Spleen (tissue), 11 donors: ENCODE measurements at regions not wholly inside any gene's neighbourhood (a gene's known extent, or its start where the extent isn't known, plus 50 kb on each side); places are given as distances from the start of the nearest gene placed in this dataset.
A peak's percentile ranks its signal among the peaks of the same experiment; 100 is the strongest.
"Not testable (repeated sequence)": the region's sequence is repeated elsewhere in the genome, so short reads cannot be mapped to it uniquely, and the experiment has no call there.

Experiments
- DNase-seq: peaks from one replicate; pipeline ENCODE4 v3.0.0-alpha.2; 2020
- H3K27ac ChIP-seq, 8 donors: fragments of 200-600 bp; sonication (generic) in 7 of 8; 1 replicate in 4 of 8; 2 replicates in 4 of 8; pipeline versions ENCODE4 v1.5.0 to v1.8.0; 2016 to 2021; ENCODE audit warnings: inconsistent platforms in 4 of 8, mild to moderate bottlenecking in 4 of 8, moderate library complexity in 1 of 8
- H3K27me3 ChIP-seq, 7 donors: fragments of 200-600 bp; sonication (generic) in 6 of 7; replicated peaks in 1 of 7; 1 replicate in 4 of 7; 2 replicates in 3 of 7; pipeline versions ENCODE4 v1.5.0 to v1.8.0; 2016 to 2021; ENCODE audit warnings: inconsistent platforms in 3 of 7, mild to moderate bottlenecking in 1 of 7
- H3K36me3 ChIP-seq, 6 donors: fragments of 200-600 bp; sonication (generic) in 5 of 6; 1 replicate in 4 of 6; 2 replicates in 2 of 6; pipeline versions ENCODE4 v1.5.0 to v1.8.0; 2016 to 2021; ENCODE audit warnings: inconsistent platforms in 2 of 6
- H3K4me1 ChIP-seq, 6 donors: fragments of 200-600 bp; sonication (generic) in 5 of 6; 1 replicate in 3 of 6; 2 replicates in 3 of 6; pipeline versions ENCODE4 v1.5.0 to v1.8.0; 2016 to 2021; ENCODE audit warnings: inconsistent platforms in 3 of 6
- H3K4me3 ChIP-seq, 8 donors: fragments of 200-600 bp; sonication (generic) in 7 of 8; 1 replicate in 4 of 8; 2 replicates in 4 of 8; pipeline versions ENCODE4 v1.5.0 to v1.8.0; 2016 to 2021; ENCODE audit warnings: inconsistent platforms in 4 of 8, mild to moderate bottlenecking in 4 of 8, moderate library complexity in 2 of 8
- H3K9me3 ChIP-seq, 8 donors: fragments of 200-600 bp; sonication (generic) in 7 of 8; 1 replicate in 4 of 8; 2 replicates in 4 of 8; pipeline versions ENCODE4 v1.5.0 to v1.8.0; 2016 to 2021; ENCODE audit warnings: inconsistent platforms in 4 of 8
- POLR2AphosphoS5 ChIP-seq, 3 donors: sonication (generic); formaldehyde crosslinking; IDR thresholded peaks; one replicate each; pipeline ENCODE4 v1.5.1; 2017; ENCODE audit warnings: antibody characterized with exemption in 3 of 3
- WGBS, 5 donors: extraction: QIAGEN DNeasy Blood & Tissue Kit in 3 of 5; methylation state at CpG; one replicate each; pipeline versions ENCODE4 v1.1.5 to v1.1.7; 2013 to 2018; 5-methylcytosine and 5-hydroxymethylcytosine counted together
- intact Hi-C: fragments of 100-400 bp; cut with DNase I; formaldehyde crosslinking; loops from one replicate; pipeline ENCODE4 v1.15.0; 2023; ENCODE audit warnings: low total_unique reads
- donor health status: healthy with polysubstance abuse.
- donor health status: DM: no; HTN: no; CAD: no; lungs with moderate emphysema.
- donor health status: DM: no; HTN: no; CAD: no.
- donor health status: Bipolar disorder and iron deficiency.
- donor health status: healthy.
- donor health status: DM: no; HTN: no; CAD: no.
- donor health status: DM: yes; HTN: yes; CAD: no.

DNA sequence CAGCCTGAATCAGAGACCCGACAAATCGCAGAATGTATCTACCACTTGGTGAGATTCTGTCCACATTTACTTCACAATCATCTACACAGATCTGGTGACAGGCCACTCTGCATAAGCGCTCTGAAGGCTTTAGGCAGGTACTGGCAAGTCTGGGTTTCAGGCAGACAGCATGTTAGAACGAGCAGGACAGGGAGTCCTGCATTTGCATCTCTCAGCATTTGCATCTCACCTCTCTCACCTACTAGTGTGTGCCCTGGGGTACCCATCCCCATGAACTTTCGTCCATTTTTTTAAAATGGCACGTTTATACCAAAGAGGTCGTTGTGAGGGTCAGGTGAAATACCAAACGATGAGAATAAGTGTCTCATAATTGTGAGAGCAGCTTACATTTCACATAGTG is 108.2 kb downstream of the SPATA31A1 start:
- H3K36me3 ChIP-seq, DNase-seq, H3K4me1 ChIP-seq, H3K27me3 ChIP-seq, H3K9me3 ChIP-seq, intact Hi-C loops: not testable (repeated sequence)
- Histone ChIP-seq H3K4me3 (peak overlapping the region in 7 of 8 donors; percentile 23 to 69 (median 41)), H3K27ac (peak overlapping the region in 4 of 8 donors; percentile 69 to 84 (median 80))
- WGBS, 5 donors: 3 to 16% (median 14%) methylated on average over 4 to 6 of the region's 8 CpGs

DNA sequence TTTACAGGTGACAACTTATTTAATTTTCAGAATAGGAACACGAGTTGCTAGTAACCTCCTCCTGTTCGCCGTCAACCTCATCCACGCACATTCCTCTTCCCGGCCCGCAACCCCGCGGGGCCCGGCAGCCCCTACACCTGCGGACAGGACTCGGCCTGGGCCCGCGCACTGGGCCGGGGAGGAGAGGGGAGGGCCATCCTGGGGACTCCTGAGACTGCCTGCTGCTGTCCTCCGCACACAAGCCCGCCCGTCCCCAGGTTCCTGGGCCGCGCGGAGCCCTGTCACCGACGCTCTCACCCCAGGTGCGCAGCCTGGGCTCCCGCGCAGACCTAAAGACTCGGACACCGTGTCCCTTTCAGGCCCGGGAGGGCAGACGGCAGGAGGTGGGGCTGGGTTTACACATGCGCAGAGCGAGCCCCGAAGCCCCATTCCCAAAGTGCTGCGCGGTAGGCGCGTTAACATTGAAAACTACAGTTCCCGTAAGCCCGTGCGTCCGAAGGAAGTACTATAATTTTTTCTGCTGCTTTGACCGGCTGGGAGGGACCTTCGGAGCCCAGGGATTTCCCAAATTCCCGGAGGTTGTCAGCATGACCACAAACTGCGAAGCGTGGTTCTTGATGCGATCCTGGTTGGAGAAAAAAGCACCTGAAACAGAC is 108.8 kb downstream of the SPATA31A1 start:
- H3K4me1 ChIP-seq, intact Hi-C loops, H3K27me3 ChIP-seq, H3K9me3 ChIP-seq, H3K36me3 ChIP-seq: not testable (repeated sequence)
- peak; percentile 69 to 74 (median 73) for TF ChIP-seq POLR2AphosphoS5 (IDR thresholded peaks at IDR 0.05)
- peak; percentile 93 for DNase-seq
- H3K4me3 ChIP-seq: peak overlapping the region; percentile 23 to 69 (median 41)
- H3K27ac ChIP-seq: peak overlapping the region; percentile 27 to 84 (median 72)
- 0 to 1% (median 0%) methylated on average over 26 to 46 of the region's 46 CpGs for WGBS, 5 donors

DNA sequence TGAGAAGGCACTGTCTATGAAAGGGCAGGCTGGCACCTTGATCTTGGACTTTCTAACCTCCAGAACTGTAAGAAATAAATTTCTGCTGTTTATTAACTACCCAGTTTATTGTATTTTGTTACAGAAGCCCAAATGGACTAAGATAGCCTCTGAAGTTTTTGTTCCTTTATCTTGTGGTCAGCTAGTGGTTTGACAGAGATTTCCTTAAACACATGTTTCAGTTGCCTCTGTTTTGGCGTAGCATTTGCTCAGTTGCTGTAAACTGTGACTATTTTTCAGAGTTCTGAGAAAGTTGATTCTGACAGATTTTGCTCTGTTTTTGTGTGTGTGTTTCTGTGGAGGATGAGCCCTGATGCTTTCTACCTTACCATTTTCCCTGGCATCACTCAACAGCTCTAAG is 119.0 kb downstream of the SPATA31A1 start:
- H3K36me3 ChIP-seq, H3K4me3 ChIP-seq, H3K27ac ChIP-seq, H3K27me3 ChIP-seq, intact Hi-C loops, DNase-seq, H3K9me3 ChIP-seq, H3K4me1 ChIP-seq: not testable (repeated sequence)
- WGBS, 5 donors: 12 to 67% (median 45%) methylated on average over 1 of the region's 1 CpG

DNA sequence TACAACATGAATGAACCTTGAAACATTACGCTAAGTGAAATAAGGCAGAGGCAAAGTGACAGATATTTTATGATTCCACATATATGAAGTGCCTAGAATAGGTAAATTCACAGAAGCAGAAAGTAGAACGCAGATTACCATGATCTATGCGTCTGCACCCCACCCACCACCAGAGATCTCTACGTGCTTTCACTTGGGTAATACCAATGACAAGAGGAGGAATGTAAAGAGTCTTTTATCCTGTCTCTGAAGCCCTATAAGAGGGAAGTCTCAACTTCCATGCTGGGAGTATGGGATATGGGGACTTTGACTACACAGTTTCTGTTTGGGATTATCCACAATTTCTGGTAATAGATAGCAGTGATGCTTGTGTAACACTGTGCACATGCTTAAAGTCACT is 127.6 kb downstream of the SPATA31A1 start:
- H3K27me3 ChIP-seq, H3K27ac ChIP-seq, DNase-seq, intact Hi-C loops, H3K36me3 ChIP-seq, H3K4me3 ChIP-seq, H3K9me3 ChIP-seq, H3K4me1 ChIP-seq: not testable (repeated sequence)
- 78 to 94% (median 89%) methylated on average over 3 to 4 of the region's 4 CpGs for WGBS, 5 donors

DNA sequence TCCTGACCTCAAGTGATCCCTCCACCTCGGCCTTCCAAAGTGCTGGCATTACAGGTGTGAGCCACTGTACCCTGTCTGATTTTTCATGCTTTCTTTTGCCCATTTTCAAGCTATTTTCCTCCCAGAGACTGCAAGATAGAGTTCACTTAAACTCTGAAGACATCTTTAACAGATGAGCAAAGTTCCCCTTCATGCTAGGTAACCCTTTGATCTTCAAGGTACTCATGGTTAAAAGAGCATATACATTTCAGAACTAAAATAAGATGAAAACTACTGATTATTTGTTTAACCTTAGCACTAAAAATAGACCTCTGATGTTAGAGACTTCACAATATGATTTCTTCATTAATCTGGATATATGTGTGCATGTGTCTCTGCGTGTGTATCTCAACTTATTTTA is 128.4 kb downstream of the SPATA31A1 start:
- H3K27me3 ChIP-seq, H3K4me3 ChIP-seq, intact Hi-C loops, H3K4me1 ChIP-seq, H3K36me3 ChIP-seq, H3K27ac ChIP-seq, H3K9me3 ChIP-seq, DNase-seq: not testable (repeated sequence)
- WGBS, 5 donors: 66 to 75% (median 73%) methylated on average over 1 to 2 of the region's 2 CpGs

DNA sequence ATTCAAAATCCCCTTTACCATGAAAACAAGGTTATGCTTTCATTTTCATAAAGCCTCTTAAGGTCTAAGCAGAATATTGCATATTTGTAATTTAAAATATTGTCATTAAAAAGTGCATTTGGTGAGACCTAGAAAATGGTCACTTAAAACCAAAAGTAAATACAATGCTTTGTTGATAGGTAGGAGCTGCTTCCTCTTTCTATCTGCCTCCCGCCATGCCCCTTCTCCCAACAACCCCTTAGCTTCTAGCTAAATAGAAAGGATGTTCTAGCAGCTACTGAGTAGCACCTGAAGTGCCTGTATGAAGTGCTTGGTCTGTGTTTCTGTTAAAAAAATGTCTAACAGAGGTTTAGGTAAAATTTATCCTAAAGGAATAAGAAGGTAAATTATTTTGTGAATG is 128.8 kb downstream of the SPATA31A1 start:
- H3K9me3 ChIP-seq, intact Hi-C loops, H3K27ac ChIP-seq, DNase-seq, H3K27me3 ChIP-seq, H3K36me3 ChIP-seq, H3K4me1 ChIP-seq, H3K4me3 ChIP-seq: not testable (repeated sequence)
- WGBS, 5 donors: 36 to 90% (median 54%) methylated on average over 1 of the region's 1 CpG

DNA sequence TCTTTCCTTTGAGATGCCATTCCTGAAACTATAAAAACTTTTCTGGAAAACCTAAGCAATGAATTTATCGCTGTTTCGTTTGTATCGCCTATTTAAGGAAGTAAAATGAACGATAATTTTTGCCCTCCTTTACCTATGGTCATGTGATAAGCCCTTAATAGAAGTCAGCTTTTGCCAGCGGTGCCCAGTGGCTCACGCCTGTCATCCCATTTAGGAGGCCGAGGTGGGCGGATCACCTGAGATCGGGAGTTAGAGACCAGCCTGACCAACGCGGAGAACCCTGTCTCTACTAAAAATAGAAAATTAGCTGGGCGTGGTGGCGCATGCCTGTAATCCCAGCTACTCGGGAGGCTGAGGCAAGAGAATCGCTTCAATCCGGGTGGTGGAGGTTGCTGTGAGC is 132.0 kb downstream of the SPATA31A1 start:
- H3K9me3 ChIP-seq, H3K4me3 ChIP-seq, H3K36me3 ChIP-seq, H3K27ac ChIP-seq, H3K27me3 ChIP-seq, H3K4me1 ChIP-seq, intact Hi-C loops: not testable (repeated sequence)
- 91 to 96% (median 93%) methylated on average over 7 to 13 of the region's 16 CpGs for WGBS, 5 donors
- DNase-seq: peak; percentile 63

DNA sequence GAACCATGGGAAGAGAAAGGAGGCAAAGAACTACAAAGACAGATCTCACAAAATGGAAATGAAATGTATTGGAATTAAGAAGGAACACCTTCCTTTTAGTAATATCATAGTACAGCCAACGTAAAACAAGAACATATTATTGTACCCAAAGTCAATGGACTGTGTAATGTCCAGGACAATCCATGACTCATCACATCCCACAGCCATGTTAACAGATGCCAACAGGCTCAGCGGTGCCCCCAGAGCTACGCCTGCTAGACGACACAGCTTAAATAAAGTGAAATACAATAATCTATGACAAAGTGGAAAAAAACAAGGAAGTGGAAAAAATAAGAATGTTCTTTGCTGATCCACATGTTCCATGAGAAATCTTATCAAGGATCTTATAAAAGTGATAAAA is 140.8 kb downstream of the SPATA31A1 start:
- H3K9me3 ChIP-seq, H3K27ac ChIP-seq, H3K4me1 ChIP-seq, DNase-seq, H3K36me3 ChIP-seq, H3K27me3 ChIP-seq, intact Hi-C loops, H3K4me3 ChIP-seq: not testable (repeated sequence)
- 87 to 90% (median 89%) methylated on average over 3 of the region's 4 CpGs for WGBS, 5 donors

DNA sequence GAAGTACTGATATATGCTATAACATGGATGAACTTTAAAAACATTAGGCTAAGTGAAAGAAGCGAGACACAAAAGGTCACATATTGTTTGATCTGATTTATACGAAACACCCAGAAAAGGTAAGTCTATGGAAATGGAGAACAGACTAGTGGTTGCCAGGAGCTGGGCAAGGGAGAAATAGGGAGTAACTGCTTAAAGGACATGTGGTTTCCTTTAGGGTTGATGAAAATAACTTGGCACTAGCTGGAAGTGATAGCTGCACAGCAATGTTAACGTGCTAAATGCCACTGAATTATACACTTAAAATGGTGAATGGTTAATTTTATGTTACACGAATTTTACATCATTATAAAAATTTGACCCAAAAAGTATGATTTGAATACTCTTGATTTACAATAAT is 147.7 kb downstream of the SPATA31A1 start:
- H3K36me3 ChIP-seq, H3K4me3 ChIP-seq, H3K27ac ChIP-seq, H3K27me3 ChIP-seq, DNase-seq, H3K4me1 ChIP-seq, H3K9me3 ChIP-seq, intact Hi-C loops: not testable (repeated sequence)
- no CpG with 5 or more reads among the region's 4 CpGs for WGBS, 5 donors

DNA sequence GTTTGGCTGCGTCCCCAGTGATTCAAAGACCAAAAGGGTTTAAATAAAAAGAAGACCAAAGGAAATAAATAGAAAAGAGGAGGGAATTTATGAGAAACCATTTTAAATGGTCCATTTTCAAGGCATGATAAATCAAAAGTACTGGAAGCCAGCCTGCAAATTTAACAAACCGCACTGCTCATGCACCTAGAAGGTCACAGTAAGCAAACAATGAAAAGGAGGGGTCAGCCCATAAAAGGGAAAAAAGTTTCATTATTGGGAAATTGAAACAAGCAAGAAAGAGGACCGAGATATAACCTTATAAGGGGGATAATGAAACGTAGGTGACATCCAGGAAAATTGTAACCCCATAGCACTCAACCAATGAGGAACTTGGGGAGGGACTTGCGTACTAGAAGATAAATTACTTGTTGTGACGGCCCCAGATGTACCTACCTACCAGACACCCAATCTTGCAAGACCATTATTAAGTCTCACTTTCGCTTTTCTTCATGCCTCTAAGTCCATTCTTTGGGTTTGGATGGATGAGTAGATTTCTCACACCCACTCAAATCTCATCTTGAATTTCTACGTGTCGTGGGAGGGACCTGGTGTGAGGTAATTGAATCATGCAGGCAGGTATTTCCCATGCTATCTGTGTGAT is 172.0 kb downstream of the SPATA31A1 start:
- intact Hi-C loops, DNase-seq, H3K4me3 ChIP-seq, H3K36me3 ChIP-seq, H3K9me3 ChIP-seq, H3K27ac ChIP-seq, H3K27me3 ChIP-seq, H3K4me1 ChIP-seq: not testable (repeated sequence)
- 88 to 98% (median 92%) methylated on average over 3 of the region's 9 CpGs; no CpG with 5 or more reads in 2 of the 5 donors for WGBS, 5 donors

DNA sequence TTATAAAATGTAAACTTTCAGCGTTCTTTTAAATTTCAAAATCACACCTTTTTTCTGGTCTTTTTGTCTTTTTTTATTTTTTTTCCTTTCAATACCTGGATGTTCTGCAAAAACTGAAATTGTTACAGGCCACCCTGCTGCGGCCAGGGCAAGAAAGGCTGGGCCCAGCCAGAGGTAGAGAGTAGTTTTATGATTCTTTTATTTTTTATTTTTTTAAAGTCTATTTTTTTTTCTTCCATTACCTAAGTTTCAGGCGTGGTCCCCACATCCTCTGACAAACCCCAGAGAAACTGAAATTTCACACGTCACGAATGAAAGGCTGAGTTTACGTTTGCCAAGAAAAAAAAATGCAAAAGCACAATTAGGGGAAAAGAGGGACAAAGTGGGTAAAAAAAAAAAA is 177.1 kb downstream of the SPATA31A1 start:
- H3K9me3 ChIP-seq, H3K27ac ChIP-seq, DNase-seq, H3K27me3 ChIP-seq, H3K4me1 ChIP-seq, H3K4me3 ChIP-seq, H3K36me3 ChIP-seq, intact Hi-C loops: not testable (repeated sequence)
- 64 to 87% (median 80%) methylated on average over 2 to 5 of the region's 6 CpGs for WGBS, 5 donors
